Stimulated activated CD8-positive, alpha-beta memory T cell treated with anti-CD3 and anti-CD28 coated beads, Interleukin-2, amount 100 ng/mL, for 48 hours (primary cell): ENCODE measurements at regions not wholly inside any gene's neighbourhood (a gene's known extent, or its start where the extent isn't known, plus 50 kb on each side); places are given as distances from the start of the nearest gene placed in this dataset.

Experiments used
- DNase-seq, 2 donors: peaks; one replicate each; pipeline ENCODE4 v3.0.0-alpha.2; 2020; ENCODE audit warnings: low read depth in 2 of 2

DNA sequence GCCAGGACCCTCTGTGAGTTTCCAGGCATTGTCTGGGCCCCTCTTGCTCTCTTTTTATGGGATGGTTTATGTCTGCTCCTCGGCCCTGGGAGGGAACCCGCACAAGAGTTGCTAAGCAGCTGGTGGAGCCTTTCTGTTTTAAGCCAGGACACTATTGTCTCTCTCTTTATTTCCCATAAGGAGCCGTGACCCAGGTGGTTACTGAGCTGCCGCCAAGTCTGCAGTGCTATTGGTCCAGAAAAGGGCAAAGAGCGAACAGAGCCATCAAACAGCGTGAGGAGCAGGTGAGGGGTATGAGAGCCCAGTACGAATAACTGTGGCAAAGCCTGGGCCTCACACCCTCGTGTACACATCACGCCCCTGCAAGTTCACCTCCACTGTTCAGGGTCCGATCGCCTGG lies 280.2 kb downstream of the SHQ1 start:
- no peak for DNase-seq

DNA sequence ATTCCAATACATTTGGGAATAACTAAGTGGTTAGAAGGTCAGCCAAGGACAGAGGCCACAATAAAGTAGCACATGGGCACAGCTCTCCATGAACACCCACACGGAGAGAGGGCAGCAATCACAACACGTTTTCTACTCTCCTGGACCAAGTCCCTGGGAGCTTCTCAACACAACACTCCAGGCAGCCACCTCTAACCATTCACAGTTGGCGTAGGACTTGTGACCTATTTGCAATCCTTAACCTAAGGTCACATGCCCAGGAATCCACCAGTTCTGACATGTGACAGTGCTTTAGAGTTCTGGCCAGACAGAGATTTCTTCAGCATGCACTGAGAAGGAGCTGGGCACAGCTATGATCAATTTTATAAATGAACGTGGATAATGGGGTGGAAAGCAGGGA lies 280.8 kb downstream of the SHQ1 start:
- no peak for DNase-seq

DNA sequence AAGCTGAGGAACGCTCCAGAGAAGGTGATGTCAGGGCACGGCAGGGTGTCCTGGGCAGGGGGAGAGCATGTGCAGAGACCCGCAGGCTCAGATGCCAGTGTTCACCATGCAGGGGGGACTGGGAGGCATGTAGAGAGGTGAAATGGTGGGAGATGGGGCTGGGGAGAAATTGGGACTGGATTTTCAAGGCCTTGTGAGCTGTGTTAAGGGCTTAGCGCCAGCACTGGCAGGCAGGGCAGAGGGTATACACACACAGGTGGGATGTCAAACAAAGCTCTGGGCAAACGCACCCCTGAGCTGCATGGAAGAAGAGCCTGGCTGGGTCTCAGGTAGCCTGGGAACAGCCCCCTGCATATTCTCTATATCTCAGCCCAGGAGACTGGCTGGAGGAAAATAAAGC lies 282.7 kb downstream of the SHQ1 start:
- DNase-seq = no peak

DNA sequence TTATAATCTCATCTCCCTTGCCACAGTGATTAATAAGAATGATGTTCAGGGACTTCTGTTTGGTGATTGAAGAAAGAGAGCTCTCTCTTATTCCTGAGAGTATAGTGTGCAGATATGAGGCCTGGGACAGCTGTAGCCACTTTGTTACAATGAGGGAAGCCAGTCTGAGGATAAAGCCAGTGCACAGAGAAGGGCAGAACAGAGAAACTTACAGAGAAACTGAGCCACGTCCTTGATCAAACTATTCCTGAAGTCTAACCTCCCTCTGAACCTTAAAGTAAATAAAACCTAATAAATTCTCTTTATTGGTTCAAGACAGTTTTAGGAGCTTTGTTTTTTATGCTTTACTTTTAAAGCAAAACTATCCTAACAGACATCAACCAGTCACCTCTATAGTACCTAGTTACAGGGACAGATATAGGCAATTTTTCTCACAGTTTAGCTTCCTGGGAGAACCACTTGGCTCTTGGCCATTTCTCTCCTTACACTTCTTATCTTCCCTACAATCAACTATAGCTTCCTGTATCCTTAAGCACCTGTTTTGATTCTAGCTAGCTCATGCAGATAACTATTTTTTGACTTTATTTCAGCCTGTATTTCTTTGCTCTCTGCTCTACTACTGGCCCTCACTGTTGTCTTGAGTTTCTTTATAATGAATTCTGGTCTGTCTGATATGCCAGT lies 284.4 kb downstream of the SHQ1 start:
- DNase-seq = no peak

DNA sequence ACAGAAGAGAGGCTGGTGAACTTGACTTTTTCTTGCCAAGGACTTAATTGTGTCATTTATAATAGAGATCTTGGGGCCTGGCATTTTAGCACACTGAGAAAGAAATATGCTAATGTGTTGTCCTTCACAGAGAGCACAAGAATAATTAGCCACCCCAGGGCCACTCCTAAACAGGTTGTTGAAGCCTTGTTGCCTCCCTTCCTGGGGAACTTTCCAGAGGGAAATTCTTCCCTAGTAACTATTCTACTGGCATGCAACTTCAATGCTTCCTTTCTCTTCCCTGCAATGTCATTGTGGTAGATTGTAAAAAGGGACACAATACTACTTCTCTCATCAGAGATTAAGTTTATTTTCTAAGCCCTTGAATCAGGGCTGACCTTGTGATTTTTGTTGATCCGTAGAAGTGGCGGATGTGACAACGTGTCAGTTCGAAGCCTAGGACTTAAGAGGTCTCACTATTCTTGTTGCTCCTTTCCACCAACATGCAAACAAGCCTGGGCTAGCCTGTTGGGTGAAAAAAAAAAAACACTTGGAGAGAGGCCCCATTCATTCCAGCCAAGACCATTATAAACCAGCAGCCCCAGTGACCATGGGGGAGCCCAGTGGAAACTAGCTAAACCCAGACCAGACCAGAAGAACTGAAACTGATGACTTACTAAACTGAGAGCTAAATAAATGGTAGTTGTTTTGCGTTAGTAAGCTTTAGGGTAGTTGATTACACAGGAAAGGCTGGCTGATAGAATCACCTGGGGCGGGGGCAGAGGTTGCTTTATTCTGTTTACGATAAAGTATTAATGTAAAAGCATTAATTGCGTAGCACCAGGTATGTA lies 287.2 kb downstream of the SHQ1 start:
- DNase-seq = no peak

DNA sequence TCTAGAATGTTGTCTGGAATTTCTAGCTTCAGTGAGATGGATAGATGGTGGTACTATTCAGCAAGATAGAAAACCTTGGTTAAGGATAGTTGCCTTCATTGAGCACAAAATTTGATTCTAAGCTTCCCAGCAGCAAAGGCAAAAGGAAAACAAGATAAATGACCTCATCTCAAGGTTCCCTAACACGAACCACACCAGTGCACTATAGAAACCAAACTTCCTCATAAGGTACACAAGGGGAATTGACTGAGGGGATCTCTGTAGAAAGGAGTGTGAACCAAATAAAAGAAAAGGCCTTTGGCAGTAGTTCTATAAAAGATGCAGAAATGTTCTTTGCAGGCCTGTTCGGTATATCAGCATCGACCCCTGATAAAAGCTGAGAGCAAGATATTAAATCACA lies 288.9 kb downstream of the SHQ1 start:
- no peak for DNase-seq

DNA sequence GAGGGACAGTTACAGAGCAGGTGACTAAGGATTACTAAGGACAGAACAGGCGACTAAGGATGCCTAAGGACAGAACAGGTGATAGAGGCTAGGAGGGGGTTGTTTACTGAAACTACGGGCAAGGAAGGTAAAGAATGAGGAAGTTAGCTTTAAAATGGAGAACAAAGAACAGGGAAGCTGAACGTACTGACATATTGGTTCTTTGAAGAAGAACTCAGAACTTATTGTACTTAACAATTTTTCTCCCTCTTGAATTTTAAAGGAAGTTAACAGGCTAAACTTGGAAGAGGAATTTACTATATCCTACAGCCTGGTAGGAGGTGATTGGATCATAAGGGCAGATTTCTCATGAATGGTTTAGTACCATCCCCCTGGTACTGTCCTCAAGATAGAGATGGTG lies 290.2 kb downstream of the SHQ1 start:
- no peak for DNase-seq

DNA sequence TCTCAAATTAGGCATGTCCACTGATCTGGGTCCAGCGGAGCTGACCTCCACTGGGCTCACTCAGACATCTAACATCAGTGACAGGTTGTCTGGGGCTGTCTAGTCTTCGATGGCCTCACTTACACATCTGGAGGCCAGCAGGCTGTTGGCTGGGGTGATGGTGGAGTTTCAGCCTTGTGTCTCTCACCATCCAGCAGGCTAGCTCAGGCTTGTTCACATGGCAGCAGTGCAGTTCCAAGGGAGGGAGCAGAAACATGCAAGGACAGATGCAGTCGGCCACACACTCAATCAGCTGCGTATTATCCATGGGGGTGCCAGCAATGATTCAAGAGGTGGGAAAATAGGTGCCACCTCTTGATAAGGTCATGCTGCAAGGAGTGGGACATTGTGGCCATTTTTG lies 292.5 kb downstream of the SHQ1 start:
- DNase-seq = no peak

DNA sequence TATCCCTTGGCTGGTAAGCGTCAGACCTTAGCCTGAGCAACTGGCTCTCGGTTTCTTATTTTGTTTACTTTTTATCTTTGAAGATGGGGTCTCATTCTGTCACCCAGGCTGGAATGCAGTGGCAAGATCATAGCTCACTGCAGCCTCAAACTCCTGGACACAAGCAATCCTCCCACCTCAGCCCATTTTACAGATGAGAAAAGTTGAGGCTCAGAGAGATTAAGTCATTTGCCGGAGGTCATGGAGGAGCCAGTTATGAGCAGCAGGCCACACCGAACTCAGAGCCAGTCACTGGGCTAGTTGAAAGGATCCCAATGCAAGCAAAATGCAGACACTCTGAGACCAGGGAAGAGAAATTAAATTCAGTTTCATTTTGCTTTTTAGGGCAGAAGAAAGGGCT lies 293.6 kb downstream of the SHQ1 start:
- DNase-seq = no peak

DNA sequence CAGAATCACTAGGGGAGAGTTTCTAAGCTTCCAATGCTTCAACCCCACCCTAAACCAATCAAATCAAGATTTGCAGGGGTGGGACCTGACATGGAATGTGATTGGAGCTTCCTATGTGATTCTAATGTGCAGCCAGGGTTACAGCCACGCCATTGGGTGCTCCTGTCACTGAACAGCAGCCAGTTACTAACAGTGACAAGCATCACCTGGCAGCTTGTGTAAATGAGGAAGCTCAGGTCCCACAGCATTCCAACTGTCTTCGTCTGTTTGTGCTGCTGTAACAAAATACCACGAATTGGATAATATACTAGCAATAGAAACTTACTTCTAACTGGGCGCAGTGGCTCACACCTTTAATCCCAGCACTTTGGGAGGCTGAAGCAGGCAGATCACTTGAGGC lies 294.9 kb downstream of the SHQ1 start:
- no peak for DNase-seq

DNA sequence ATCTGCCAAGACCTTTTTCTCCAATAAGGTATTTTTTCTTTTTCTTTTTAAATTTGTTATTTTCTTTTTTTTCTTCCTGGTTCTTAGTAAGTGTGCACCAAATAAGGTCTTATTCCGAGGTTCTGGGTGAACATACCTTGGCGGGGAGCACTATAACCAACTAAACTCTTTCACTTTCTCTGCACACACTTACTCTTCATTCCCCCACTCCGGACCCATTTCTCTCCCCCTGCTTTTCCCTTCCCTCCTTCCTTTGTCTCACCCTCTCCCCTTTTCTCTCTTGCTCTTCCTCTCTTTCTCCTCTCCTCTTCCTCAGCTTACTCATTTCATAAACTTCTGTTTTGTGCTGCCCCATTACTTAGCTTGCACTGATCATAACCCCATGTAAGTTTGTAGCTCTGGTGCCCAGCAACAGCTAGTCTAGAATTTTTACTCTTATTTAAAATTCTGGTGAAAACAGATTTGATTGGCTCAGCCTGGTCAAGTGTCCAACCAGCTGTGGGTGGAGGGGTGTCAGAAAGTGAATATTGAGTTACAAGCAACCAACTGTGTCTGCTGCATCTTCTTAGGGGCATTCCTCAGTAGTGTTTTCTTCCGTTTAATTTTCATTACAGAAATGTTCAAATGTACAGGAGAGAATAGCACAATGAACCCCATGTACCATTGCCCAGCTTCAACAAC lies 297.5 kb downstream of the SHQ1 start:
- no peak for DNase-seq

DNA sequence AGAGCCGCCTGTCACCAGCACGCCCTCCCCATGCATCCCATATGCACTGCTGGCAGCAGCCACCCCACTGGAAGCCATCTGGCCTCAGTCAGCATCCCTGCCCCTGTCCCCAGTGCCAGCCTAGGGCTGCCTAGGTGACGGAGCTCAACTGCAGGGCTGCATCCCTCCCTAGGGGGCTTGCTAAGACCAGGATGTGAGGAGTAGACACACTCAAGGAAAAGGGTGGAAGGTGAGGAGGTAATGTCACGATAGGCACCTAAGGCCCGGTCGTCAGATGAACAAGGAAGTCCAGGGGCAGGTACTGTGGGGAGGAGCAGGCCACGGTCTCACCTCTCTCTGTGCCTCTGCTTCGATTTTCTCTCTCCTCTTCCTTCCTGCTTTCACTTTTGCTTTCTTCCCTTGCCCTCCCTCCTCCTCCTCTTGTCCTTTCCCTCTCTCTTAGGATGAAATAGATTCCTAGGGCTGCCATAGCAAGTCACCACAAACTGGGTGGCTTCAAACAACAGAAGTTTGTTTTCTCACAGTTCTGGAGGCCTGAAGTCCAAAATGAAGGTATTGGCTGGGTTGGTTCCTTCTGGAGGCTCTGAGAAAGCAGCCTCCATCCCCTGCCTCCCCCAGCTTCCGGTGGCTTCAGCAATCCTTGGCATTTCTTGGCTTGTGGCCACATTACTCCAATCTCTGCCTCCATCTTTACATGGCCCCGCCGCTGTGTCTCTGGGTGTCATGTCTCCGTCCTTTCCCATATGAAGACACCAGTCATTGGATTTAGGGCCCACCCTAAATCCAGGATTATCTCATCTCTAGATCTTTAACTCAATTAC lies 298.3 kb downstream of the SHQ1 start:
- DNase-seq = no peak

DNA sequence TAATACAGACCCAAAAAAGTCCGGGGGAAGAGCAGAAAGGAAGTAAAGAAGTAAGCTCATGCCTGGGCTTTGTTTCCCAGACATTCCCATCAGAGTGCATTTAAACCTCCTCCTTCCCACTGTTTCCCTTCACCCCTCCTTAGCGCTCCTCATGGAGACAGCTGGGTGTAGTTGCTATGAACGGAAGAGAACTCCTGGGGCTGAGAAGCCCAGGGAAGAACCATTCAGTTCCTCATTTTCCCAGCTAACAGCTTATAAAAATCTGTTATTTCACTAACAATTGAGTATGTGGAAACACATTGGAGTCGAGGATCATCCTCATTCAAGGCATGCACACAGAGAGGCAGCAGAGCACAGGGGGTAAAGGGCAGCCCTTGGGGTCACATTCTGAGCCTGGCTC lies 299.3 kb downstream of the SHQ1 start:
- DNase-seq = no peak

DNA sequence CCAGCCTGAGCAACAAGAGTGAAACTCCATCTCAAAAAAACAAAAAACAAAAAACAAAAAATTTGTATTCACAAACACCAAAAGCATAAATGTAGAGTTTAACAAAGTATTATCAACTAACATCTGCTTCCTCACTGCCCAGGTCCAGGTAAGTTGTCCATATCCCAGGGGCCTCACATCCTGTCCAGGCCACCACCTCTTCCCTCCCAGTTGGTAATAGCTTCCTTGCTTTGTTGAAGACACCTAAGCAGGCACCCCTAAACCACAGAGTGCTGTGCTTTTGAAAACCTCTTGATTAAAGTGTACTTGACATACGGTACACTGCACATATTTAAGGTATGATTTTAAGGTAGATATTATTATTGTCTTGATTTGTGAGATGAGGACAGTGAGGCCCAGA lies 299.8 kb downstream of the SHQ1 start:
- no peak for DNase-seq

DNA sequence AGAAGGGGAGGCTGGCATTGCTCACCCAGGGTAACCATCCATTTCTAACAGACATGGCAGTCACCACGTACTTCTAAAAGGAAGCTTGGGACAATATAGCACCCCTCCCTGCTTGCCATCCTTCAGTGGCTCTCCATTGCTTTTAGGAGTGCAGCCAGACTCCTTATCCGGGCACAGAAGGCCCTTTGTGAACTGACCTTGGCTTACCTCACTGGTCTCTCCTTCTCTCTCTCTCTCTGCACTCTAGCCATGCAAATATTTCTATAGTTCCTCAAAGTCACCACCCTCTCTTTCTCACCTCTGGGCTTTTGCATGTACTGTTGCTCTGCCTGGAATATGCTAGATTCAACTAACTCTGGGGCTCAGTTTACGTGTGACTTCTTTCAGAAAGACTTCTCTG lies 301.1 kb downstream of the SHQ1 start:
- no peak for DNase-seq

DNA sequence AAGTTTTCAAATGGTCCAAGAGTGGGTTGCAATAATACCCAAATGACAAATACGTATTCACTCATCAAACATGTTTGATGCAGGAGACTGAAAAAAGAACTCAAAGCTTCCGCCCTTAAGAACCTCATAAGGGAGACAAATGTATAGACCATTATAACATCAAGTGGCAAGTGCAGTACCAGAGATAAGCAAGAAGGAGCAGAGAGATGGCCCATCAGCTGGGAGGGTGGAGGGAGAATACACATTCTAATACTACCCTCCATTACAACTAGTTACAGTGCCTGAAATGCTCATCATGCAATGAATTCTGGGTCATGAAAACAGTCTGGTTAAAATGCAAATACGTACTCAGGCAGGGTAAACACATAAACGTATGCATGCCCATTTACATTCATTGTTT lies 304.0 kb downstream of the SHQ1 start:
- DNase-seq = no peak

DNA sequence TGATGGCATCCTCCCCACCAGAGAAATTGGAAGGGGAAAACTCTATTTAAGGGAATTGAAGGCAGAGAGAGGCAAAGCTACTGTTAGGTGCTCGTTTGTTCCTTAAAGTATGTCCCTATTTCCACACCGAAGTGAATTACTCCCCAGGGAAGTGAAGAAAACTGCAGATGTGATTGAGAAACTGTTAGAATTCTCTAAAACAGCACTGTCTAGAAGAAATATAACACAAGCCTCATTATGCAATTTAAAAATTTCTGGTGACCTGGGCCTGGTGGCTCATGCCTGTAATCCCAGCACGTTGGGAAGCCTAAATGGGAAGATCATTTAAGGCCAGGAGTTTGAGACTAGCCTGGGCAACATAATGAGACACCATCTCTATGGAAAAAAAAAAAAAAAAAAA lies 305.0 kb downstream of the SHQ1 start:
- DNase-seq = no peak

DNA sequence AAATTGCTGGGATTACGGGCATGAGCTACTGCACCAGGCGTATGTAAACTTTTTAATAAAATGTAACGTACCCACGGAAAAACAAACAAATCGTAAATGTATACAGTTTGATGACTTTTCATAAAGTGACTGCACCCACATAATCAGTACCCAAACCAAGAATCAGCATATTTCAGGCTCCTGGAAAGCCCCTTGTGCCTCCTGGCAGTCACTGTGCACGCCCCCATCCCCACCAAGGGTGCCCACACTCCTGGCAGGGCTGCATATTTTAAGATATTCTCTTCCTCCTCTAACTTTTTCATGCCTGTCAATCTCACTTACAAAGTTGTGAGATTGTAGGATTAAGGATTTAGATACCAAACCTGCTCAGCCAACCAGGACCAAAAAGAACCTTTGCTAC lies 305.5 kb downstream of the SHQ1 start:
- no peak for DNase-seq

DNA sequence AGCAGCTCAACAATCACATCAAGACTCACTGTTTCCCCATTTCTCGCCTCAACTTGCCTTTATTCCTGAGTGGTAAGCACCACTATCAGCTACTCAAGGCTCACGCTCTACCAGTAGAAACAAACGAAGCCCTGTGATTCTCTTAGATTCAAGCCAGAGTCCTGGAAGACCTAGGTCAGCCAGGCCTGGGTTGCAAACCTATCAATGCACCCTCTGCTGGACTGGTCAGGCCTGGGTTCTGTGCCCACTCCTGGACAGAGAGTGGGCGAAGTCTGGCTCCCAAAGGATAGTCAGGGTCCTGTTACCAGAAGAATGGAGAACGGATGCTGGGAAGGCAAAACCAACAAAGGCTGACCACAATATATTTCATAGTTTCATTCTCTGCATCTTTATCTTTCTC lies 308.4 kb downstream of the SHQ1 start:
- DNase-seq = no peak

DNA sequence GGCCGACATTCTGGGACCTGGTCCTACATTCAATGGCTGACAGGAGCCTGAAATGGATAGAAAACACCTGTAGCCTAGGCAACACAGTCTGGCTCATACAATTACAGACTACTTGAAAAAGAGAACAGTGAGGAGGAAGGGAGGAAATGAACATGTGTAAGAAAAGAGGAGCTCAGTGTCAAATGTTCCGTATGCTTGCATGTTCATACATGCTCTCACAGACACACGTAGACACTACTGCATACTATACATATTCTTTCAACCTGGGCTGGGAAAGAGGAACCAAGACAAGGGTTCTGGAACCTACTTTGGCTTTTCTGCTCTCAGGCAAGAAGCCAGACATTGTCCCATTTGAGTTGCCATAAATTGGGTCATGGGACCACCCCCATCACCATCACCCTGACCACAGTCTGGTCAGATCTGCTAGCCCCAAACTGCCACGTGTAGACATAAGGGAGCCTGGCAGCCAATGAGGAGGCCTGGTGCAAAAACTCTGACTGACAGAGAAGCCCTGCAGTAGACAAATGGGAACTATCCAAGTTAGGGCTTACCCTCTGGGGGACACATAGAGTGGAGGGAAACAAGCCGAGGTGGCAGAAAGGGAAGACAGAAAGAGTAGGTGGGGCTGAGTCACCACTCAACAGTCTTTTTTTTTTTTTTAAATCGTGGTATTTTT lies 310.0 kb downstream of the SHQ1 start:
- no peak for DNase-seq

DNA sequence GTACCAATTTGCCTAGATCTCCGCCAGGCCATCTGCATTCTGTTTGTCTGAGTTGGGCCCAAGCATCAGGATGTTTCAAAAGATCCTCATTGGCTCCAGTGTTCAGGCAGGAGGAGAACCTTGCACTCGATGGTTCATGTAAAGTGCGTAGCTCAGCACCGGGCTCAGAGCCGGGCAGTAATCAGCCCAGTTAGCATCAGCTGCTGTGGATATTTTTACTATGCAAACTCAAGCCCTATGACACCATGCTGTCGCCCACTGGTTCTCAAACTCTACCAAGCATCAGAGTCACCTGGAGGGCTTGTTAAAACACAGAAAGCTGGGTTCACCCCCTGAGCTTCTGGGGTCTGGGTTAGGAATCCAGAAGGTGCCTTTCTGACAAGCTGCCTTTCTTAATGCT lies 310.8 kb downstream of the SHQ1 start:
- no peak for DNase-seq

DNA sequence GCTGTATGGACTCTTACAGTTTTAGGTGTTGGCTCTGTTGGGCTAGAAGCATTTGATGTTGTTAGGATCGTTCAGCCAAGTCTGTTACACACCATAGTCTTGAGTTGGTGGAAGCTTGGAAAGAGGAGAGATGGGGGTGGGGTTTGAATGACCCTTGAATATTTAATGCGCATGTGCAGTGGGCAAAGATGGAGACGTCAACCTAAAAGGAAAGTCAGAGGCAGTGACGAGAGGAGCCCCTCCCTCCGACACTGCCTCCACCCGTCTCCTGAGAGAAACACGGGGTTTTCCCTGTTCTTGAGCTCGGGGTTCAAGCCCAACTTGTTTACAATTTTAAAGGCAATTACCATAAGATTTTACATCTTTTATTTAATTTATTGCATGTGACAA lies 311.4 kb downstream of the SHQ1 start:
- no peak for DNase-seq
